Epidermal melanocyte (primary cell): ENCODE measurements at regions not wholly inside any gene's neighbourhood (a gene's known extent, or its start where the extent isn't known, plus 50 kb on each side); places are given as distances from the start of the nearest gene placed in this dataset.

Experiments
- DNase-seq: peaks from one replicate; pipeline ENCODE4 v3.0.0; 2011; ENCODE audit warnings: low spot score; ENCODE audit not compliant: insufficient read length

GRCh38 chr14:85279407-85279806, 250.5 kb upstream of the FLRT2 start:
- no peak for DNase-seq

GRCh38 chr14:85280074-85280473, 249.9 kb upstream of the FLRT2 start:
- no peak for DNase-seq

DNA sequence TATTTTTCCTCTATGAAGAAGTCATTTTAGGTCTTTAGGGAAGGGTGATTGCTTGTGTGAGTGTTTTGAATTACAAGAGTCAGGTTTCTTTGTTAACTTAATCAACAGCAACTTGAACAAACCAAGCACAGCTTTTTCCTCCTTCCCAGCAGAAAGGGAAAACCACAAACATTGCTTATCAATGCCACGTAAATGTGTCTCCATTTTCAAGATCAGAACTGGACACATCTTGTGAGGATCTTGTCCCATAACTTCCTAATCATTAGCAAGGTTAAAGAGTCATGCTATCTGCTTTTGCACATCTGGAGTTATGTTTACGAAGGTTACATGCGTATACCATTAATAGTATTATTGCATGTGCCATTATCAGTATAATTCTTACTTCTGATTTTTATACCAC, 248.0 kb upstream of the FLRT2 start:
- DNase-seq, result no peak

GRCh38 chr14:85288041-85288440, 241.9 kb upstream of the FLRT2 start:
- no peak for DNase-seq

- DNase-seq, result no peak
Measured at GRCh38 chr14:85291731-85292130, 238.2 kb upstream of the FLRT2 start.

- no peak for DNase-seq
Measured at GRCh38 chr14:85293612-85294234, 236.2 kb upstream of the FLRT2 start.

- no peak for DNase-seq
Measured at GRCh38 chr14:85295318-85295717, 234.6 kb upstream of the FLRT2 start.

DNA sequence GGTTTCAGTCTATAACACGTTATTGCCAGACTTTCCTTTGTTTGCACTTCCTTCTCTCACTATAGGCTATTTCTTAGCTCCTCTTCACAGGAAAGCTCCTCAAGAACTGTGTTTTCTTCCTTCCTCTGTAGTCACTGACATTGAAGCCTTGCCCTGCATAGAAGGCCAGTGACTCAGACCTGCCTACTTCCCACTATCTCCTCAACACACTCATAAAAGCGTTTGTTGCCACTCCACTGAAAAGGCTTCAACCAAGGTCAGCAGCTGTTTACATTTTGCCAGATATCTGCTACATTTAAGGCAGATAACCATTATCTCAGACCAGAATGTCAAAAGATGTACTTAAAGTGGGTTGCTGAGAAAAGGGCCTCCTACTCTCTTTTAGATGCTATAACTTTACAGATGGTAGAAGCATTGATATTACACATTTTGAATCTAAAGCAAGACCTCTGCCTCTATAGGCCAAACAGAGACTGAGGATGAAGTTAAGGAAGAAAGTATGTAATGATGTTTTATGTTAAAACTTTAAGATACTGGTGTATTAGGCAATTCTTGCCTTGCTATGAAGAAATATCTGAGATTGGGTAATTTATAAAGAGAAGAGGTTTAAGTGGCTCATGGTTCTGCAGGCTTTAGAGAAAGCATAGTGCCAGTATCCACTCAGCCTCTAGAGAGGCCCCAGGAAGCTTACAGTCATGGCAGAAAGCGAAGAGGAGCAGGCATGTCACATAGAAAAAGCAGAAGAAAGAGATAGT, 233.3 kb upstream of the FLRT2 start:
- no peak for DNase-seq

GRCh38 chr14:85300107-85300506, 229.8 kb upstream of the FLRT2 start:
- DNase-seq, result no peak

- DNase-seq, result no peak
Measured at GRCh38 chr14:85301506-85301905, 228.4 kb upstream of the FLRT2 start.

GRCh38 chr14:85306024-85306423, 223.9 kb upstream of the FLRT2 start:
- no peak for DNase-seq

DNA sequence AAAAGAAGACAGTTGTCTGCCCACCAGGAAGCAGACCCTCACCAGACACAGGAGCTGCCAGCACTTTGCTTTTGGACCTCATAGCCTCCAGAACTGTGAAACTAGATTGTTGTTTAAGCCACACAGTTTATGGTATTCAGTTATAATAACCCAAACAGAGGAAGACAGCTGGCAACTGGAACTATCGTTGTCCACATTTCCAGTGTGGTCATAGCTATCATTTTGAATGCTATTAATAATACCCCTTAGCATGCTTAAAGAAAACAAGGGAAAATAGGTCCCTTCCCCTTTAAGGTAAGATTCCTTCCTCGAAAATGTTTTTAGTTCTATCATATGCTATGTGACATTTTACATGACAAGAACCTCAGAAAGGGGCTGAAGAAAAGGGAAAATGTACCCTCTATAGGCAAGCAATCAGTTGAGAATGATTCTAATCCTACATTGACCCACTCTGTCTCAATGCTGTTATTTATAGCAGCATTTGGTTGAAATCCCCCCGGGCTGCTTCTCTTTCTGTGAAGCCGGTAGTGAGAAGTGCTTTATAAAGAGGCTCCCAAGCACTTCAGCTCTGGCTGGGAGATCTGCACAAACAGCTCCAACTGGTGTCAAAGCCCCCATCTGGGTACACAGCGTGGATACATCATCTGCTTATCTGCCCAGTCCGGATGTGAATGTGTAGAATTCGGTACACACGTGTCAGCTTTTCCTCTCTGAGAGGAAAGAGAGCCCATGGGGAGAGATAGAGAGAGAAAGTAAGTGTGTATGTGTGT, 221.2 kb upstream of the FLRT2 start:
- no peak for DNase-seq

DNA sequence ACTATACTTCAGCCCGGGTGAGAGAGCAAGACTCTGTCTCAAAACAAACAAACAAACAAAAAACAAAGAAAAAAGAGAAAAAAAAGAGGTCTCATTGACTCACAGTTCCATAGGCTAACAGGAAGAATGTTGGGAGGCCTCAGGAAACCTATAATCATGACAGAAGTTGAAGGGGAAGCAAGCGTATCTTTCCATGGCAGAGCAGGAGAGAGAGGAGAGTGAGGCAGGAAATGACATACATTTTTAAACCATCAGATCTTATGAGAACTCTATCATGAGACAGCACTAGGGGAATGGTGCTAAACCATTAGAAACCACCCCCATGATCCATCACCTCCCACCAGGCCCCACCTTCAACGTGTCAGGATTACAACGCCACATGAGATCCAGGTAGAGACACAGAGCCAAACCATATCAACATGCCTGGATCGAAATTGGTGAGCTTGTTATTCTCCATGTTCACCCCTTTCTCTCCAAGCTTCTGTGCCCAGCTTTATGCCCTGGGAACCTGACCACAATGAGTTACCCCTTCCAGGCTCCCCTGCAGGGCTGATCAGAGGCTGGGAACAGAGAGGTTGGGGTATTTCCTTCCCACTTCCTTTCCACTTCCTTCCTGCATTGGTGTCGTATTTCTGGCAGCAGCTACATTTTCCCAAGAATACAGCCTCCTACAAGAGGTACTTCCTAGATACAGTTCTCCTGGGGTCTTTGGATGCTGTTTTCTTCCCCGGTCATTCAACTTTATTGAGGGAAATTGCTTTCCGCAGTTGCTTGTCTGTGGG, 219.3 kb upstream of the FLRT2 start:
- no peak for DNase-seq

DNA sequence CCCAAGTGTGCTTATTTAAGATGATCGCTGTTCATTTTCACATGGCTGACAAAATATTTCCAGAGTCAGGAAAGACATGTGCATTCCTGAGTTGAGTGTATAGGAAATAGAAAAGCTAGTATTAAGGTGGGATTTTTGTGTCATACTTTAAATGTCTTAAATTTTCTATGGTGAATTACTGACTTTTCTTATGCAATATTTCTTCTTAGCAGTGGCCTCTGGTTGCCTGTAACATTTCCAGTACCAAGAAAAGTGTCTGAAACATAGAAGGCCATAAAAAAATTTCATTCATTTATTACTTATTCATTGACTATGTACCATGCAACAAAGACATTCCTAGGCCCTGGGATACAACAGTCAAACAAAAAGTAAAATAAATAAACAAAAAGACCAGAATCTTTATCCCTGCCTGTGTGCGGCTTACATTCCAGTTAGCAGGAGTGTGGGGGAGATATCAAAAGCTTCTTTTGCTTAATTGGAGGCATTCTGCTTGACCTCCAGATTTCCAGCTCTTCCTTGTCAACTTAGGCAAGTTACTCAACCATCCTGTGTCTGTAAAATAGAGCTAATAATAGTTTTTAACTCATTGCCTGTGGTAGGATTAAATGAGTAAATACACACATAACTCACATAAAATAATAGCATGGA, 216.3 kb upstream of the FLRT2 start:
- no peak for DNase-seq

GRCh38 chr14:85315290-85315689, 214.7 kb upstream of the FLRT2 start:
- no peak for DNase-seq

- DNase-seq, result no peak
Measured at GRCh38 chr14:85315733-85316290, 214.1 kb upstream of the FLRT2 start.

- no peak for DNase-seq
Measured at GRCh38 chr14:85316701-85317410, 213.1 kb upstream of the FLRT2 start.

DNA sequence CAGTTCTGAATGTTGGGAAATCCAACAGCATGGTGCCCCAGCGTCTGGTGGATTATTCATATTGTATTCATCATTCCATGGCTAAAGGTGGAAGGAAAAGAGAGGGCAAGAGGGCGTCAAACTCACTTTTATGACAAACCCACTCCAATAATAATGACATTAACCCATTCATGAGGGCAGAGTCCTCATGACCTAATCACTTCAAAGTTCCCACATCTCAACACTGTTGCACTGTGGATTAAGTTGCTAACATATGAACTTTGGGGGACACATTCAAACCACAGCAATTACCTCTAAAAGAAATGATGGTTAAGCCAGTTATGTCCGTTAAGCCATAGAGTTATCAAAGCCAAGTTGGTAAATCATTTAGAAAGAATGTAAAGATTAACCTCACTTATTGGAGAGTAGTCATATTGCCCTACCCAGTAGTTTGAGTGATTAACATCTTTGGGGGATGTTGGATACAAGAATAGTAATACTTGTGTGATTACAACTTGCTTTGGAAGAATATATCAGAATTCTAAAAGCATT, 212.4 kb upstream of the FLRT2 start:
- no peak for DNase-seq

GRCh38 chr14:85319101-85319500, 210.8 kb upstream of the FLRT2 start:
- DNase-seq, result no peak
